Parathyroid adenoma (tissue), 2 donors: ENCODE measurements at regions not wholly inside any gene's neighbourhood (a gene's known extent, or its start where the extent isn't known, plus 50 kb on each side); places are given as distances from the start of the nearest gene placed in this dataset.

Source experiments
- H2AFZ ChIP-seq: fragments of 300-600 bp; sonication (generic); one replicate; pipeline ENCODE4 v1.7.0; 2017; ENCODE audit warnings: antibody characterized with exemption, mild to moderate bottlenecking
- H3K27ac ChIP-seq: fragments of 300-600 bp; sonication (generic); one replicate; pipeline ENCODE4 v1.7.0; 2017
- H3K27me3 ChIP-seq: fragments of 300-600 bp; sonication (generic); one replicate; pipeline ENCODE4 v1.7.0; 2017; ENCODE audit warnings: low read length; ENCODE audit not compliant: control insufficient read depth, insufficient read depth
- H3K36me3 ChIP-seq: fragments of 300-600 bp; sonication (generic); one replicate; pipeline ENCODE4 v1.7.0; 2017; ENCODE audit warnings: low read length; ENCODE audit not compliant: control insufficient read depth, insufficient read depth
- H3K4me1 ChIP-seq: fragments of 300-600 bp; sonication (generic); one replicate; pipeline ENCODE4 v1.7.0; 2017; ENCODE audit warnings: control low read depth
- H3K4me2 ChIP-seq: fragments of 300-600 bp; sonication (generic); one replicate; pipeline ENCODE4 v1.7.0; 2017; ENCODE audit warnings: low read length
- H3K4me3 ChIP-seq: fragments of 300-600 bp; sonication (generic); one replicate; pipeline ENCODE4 v1.7.0; 2017; ENCODE audit warnings: low read depth, low read length
- H3K79me2 ChIP-seq: fragments of 300-600 bp; sonication (generic); one replicate; pipeline ENCODE4 v1.7.0; 2017; ENCODE audit warnings: control low read depth
- H3K9ac ChIP-seq: fragments of 300-600 bp; sonication (generic); one replicate; pipeline ENCODE4 v1.7.0; 2017; ENCODE audit warnings: mild to moderate bottlenecking
- H3K9me3 ChIP-seq: fragments of 300-600 bp; sonication (generic); one replicate; pipeline ENCODE4 v1.7.0; 2017; ENCODE audit warnings: low read length; ENCODE audit not compliant: control insufficient read depth
- TF ChIP-seq, protein P1 (sequence below): fragments of 300-600 bp; sonication (generic); IDR thresholded peaks from one replicate; pipeline ENCODE4 v1.7.0; 2017; ENCODE audit warnings: antibody characterized with exemption, mild to moderate bottlenecking
- donor health status: primary hyperparathyroidism.

DNA sequence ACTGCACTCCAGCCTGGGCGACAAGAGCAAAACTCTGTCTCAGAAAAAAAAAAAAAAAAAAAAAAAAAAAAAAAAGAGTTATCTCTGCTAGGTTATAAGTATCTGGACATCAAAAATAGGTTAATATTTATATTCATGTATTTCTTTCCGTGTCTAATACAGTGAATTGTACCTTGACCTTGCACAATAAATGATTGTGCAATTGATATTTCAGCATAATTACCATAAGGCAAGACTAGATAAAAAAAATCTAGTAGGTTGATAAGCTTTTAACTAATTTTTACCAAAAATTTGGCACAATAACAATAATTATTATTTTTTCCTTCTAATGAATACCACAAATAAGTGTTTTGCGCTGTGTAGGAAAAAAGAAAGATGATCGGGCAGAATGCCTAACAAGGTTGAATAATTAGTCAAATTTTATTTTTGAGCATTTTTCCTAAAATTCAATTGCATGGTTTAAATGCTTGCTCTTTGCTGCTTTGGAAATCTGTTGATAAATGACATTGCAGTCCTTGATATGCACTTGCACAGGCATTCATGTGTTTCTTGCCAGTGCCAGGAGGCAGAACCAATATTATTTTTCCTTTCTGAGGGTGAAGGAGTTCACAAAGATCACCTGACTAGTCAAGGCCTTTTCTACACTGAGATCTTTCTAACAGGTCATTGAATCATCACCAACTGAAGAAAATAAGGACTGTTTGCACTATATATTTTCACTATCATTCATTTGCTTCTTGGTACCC is 127.5 kb downstream of the ARRDC3 start:
- Histone ChIP-seq H3K36me3 (no peaks in the 10 kb centered on the region), H3K4me2 (peak overlapping the region; percentile 22), H3K27me3 (no peaks in the 10 kb centered on the region), H3K4me3 (no peak overlapping the region), H3K79me2 (no peaks in the 10 kb centered on the region), H3K9ac (no peak overlapping the region), H2AFZ (no peak overlapping the region), H3K9me3 (no peaks in the 10 kb centered on the region), H3K27ac (no peak overlapping the region), H3K4me1 (peaks cover 3% of the 10 kb centered on the region)
- TF ChIP-seq, protein P1, sequence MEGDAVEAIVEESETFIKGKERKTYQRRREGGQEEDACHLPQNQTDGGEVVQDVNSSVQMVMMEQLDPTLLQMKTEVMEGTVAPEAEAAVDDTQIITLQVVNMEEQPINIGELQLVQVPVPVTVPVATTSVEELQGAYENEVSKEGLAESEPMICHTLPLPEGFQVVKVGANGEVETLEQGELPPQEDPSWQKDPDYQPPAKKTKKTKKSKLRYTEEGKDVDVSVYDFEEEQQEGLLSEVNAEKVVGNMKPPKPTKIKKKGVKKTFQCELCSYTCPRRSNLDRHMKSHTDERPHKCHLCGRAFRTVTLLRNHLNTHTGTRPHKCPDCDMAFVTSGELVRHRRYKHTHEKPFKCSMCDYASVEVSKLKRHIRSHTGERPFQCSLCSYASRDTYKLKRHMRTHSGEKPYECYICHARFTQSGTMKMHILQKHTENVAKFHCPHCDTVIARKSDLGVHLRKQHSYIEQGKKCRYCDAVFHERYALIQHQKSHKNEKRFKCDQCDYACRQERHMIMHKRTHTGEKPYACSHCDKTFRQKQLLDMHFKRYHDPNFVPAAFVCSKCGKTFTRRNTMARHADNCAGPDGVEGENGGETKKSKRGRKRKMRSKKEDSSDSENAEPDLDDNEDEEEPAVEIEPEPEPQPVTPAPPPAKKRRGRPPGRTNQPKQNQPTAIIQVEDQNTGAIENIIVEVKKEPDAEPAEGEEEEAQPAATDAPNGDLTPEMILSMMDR, result no peak

DNA sequence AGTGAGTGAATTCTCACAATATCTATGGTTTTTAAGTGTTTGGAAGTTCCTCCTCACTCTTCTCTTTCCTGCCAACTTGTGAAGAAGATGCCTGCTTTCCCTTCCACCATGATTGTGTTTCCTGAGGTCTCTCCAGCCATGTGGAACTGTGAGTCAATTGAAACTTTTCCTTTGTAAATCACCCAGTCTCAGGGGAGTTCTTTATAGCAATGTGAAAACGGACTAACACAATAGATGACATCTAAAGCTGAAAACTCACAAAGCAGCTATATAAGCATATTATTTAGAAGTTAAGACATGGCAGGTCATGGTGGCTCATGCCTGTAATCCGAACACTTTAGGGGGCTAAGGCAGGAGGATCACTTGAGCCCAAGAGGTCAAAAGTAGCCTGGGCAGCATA is 130.2 kb downstream of the ARRDC3 start:
- Histone ChIP-seq H3K4me2 (no peak overlapping the region), H3K27ac (no peak overlapping the region), H3K36me3 (no peaks in the 10 kb centered on the region), H3K4me3 (no peak overlapping the region), H3K9me3 (no peaks in the 10 kb centered on the region), H3K4me1 (peaks cover 3% of the 10 kb centered on the region), H3K79me2 (no peaks in the 10 kb centered on the region), H3K27me3 (no peaks in the 10 kb centered on the region), H3K9ac (no peak overlapping the region), H2AFZ (peak overlapping the region; percentile 59)
- TF ChIP-seq, protein P1, result no peak

DNA sequence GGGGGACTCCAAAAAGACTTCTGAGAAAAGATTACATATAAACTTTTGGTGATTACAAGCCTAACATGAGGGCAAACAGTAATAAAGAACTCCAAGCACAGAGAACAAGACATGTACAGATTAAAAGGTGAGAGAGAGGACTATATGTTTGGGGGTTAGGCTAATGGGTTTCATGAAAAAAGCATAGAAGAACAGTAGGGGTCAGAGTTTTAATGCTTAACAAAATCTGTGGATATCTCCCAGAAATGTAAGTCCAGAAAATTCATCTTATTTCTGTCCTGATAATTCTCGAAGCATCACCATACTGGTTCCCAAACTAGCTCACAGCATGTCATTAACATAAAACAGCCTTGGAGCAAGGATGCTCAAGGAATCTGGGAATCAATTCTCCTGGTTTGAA is 137.2 kb downstream of the ARRDC3 start:
- Histone ChIP-seq H3K27ac (no peak overlapping the region), H2AFZ (no peak overlapping the region), H3K4me2 (no peak overlapping the region), H3K27me3 (no peaks in the 10 kb centered on the region), H3K36me3 (no peaks in the 10 kb centered on the region), H3K9ac (no peak overlapping the region), H3K9me3 (peaks cover 2% of the 10 kb centered on the region), H3K4me3 (no peak overlapping the region), H3K79me2 (no peaks in the 10 kb centered on the region), H3K4me1 (no peaks in the 10 kb centered on the region)
- TF ChIP-seq, protein P1, result no peak

DNA sequence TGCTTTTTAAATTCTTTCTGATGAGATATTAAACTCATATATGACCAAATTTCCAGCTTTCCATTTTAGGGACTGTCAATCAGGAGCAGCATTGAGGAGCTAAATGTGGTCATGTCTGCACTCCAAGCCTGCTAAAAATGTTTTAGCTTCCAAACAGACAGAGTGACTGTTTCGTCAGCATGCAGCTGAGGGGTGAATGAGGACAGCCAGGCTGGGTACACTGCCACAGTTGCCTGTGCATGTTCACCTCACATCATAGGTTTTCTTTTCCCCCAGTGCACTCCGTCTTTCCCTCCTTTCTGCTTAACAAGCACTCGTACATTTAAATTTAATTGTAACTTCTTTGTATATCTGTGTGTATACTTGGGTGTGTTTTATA is 138.1 kb downstream of the ARRDC3 start:
- no peak overlapping the region for H3K4me2 ChIP-seq
- no peak overlapping the region for H3K4me3 ChIP-seq
- no peak overlapping the region for H3K9ac ChIP-seq

More for the DNA sequence above, 138.1 kb downstream of the ARRDC3 start:
- no peak overlapping the region for H3K27ac ChIP-seq
- no peaks in the 10 kb centered on the region for H3K79me2 ChIP-seq
- peaks cover 2% of the 10 kb centered on the region for H3K9me3 ChIP-seq
- no peaks in the 10 kb centered on the region for H3K27me3 ChIP-seq
- TF ChIP-seq, protein P1, result no peak
- peak overlapping the region; percentile 2 for H2AFZ ChIP-seq
- no peaks in the 10 kb centered on the region for H3K36me3 ChIP-seq
- no peaks in the 10 kb centered on the region for H3K4me1 ChIP-seq
